Erythroblast (primary cell): ENCODE measurements at regions not wholly inside any gene's neighbourhood (a gene's known extent, or its start where the extent isn't known, plus 50 kb on each side); places are given as distances from the start of the nearest gene placed in this dataset.

Experiments
- GATA1 ChIP-seq: IDR thresholded peaks from 2 replicates; pipeline ENCODE4 v1.6.1; 2011; ENCODE audit warnings: low read depth, mild to moderate bottlenecking, control low read depth, low read length, moderate library complexity
- POLR2A ChIP-seq: IDR thresholded peaks from 2 replicates; pipeline ENCODE4 v1.6.1; 2011; ENCODE audit warnings: mild to moderate bottlenecking, low read length

- TF ChIP-seq POLR2A (no peak), GATA1 (no peak)
Observed at GRCh38 chr4:103998756-103999155, 279.0 kb upstream of the TACR3 start.
